ENCODE measurements at regions not wholly inside any gene's neighbourhood (a gene's known extent, or its start where the extent isn't known, plus 50 kb on each side); places are given as distances from the start of the nearest gene placed in this dataset.

GRCh38 chr5:159826351-159827214, 89.7 kb upstream of the ADRA1B start:
- peak; percentile 4 for DNase-seq

GRCh38 chr5:159827861-159828260, 88.4 kb upstream of the ADRA1B start:
- no peak for DNase-seq

DNA sequence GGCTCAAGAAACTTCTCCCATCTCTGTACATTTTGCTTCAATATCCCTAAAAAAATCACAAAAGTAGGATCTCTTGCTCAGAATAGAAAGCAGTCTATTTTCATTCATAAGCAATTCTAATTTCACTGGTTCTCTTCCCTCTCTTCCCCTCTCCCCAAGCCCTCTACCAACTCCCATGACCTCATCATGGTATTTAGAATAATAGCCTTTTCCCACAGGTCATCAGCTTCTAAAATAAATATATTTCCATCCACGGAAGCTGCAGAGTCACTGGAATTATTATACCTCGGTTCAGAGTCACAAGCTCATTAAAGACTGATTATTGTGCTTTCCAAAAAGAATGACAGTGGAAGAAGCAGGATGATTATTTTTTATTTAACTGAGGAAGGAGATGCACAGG, 84.2 kb upstream of the ADRA1B start:
- DNase-seq, result no peak

- no peak for DNase-seq
Observed at GRCh38 chr5:159833088-159833487, 83.2 kb upstream of the ADRA1B start.

- DNase-seq, result no peak
Observed at GRCh38 chr5:159833846-159834245, 82.4 kb upstream of the ADRA1B start.

GRCh38 chr5:159835548-159835947, 80.7 kb upstream of the ADRA1B start:
- DNase-seq, result no peak

DNA sequence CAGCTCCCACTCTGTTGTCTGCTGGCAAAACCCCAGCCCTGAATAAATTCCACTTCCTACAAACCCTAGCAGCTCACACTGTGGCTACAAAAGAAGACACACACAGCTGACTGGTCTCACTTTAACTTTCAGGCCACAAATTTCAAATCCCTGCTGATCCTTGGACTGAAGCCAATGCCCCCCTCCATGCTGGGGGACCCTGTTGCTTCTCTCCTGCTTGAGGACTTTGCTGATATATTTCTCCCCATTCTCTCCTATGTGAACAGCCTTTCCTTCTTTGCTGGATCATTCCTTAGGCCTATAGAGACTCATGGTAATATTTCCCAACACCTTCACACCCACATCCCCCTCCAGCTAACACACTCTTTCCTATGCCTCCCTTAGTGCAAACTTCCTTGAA, 79.6 kb upstream of the ADRA1B start:
- DNase-seq, result no peak

DNA sequence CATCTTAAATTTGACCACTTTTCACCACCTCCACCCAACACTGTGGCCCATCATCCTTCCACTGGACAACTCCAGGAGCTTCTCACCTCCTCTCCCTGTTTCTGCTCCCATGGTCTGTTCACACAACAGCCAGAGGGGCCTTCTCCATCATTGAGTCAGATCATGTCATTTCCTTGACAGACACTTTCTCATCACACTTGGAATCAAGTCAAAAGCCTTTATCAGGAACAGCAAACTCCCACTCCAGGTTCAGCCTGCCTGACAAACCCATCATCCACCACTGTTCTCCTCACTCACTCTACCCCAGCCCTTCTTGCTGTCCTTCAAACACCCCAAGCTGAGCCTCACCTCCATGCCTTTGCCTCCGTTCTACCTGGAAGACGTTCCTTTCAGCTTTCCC, 78.4 kb upstream of the ADRA1B start:
- DNase-seq, result no peak

DNA sequence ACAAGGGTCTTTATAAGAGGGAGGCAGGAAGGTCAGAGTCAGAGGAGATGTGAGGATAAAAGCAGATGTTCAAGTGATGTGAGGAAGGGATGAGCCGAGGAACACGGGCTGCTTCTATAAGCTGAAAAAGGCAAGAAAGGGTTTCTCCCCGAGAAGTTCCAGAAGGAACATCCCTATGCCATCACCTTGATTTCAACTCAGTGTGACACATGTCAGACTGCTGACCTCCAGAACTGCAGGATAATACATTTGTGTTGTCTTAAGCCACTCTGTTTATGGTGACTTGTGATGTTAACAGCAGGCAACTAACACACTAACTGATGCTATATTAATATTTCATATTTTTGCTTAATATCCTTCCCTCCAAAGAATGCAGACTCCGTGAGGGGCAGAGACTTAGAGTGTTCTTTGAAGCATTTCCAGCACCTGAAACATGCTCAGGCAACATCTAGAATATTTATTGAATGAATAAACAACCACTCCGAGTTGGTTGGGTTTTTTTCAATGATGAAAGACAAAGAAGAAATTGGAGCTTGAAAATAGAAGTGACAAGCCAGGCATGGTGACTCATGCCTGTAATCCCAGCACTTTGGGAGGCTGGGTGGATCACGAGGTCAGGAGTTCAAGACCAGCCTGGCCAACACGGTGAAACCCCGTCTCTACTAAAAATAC, 77.6 kb upstream of the ADRA1B start:
- DNase-seq, result no peak

DNA sequence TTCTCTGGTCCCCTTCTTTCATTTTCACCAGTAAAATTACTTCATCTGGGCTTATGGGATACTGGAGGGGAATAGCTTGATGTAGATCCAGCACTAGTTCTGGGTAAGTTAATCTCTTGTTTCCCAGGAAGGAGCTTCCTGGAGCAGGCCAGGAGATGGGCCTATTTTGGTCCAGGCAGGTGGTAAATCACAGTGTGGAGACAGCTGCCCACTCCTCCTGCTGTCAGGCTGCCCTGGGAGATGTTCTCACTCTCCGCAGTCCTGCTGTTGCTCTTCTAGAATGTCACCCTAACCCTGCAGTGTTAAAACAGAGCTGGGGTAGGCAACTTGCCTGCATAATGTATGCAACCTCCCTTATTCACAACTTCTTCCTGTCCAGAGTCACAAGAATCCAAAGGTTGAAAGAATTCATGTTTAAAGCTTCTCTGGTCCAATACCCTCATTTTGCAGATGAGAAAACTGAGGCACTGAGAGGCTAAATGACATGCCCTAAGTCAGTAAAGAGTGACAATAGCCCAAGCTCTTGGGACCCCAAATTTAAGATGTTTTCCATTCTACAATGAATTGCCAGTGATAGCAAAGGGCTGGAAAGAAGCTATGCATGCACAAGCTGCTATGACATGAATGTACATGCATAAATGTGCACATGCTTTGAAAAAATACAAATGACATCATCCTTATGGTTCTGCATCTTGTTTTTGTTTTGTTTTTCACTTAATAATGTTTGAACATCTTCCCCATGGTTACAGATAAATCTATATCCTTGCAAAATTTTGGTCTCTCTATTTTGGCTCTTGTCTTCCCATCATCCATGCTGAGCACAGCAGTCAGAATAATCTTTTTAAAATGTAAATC, 71.8 kb upstream of the ADRA1B start:
- no peak for DNase-seq

GRCh38 chr5:159849437-159850083, 66.7 kb upstream of the ADRA1B start:
- no peak for DNase-seq

GRCh38 chr5:159850160-159850559, 66.1 kb upstream of the ADRA1B start:
- no peak for DNase-seq

DNA sequence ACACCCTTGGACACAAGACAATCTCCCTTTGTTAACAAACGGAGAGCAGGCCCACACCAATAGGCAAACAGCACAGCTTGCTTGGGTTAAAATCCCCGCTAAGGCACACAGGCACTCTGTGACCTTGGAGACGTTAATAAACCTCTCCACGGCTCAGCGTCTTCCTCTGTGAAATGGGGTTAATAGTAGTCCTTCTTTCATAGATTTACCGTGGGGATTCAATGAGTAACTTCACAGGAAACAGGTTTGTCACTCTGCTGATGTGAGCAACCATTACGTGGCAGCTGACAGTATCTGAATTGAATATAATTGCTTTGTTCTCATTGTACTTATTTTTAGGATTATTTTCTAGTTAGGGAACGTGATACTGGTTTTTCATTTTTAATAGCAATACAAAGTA, 65.2 kb upstream of the ADRA1B start:
- DNase-seq, result no peak

DNA sequence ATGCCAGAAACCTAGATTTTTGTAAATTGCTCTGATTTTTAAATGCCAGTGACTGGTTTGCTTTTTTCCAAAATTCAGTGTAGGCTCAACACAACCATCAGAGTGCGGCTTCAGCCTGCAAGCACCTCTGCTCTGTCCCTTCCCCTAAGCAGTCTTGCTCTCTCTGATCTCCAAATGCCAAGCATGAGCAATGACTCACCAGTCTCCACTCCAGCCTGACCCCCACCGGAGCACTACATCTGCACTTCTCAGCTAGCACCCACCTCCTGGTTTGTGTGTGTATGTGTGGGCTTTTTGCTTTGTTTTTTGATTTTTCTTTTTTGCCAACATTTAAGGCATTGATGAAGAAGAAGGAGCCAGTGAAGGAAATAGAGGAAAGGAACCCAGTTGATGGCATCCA, 61.4 kb upstream of the ADRA1B start:
- DNase-seq, result no peak

GRCh38 chr5:159855476-159856191, 60.6 kb upstream of the ADRA1B start:
- no peak for DNase-seq

DNA sequence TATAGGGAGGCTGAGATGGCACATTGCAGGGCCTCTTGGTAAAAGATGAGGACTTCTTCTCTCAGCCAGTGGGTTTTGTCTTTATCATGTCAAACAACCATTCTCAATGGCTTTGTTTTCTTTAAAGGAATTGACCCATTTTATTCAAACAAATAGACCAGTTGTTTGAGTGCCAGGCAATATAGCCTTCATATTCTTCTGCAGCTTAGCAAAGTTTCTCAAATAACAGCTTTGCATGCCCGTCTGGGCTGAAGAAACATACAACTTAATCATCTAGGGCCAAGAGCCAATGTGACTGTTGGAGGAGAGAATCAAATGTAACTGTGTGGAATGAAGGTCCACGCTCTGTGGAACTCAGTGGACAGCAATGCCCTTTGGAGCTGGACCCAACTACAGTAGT, 57.4 kb upstream of the ADRA1B start:
- no peak for DNase-seq

GRCh38 chr5:159861086-159861485, 55.2 kb upstream of the ADRA1B start:
- no peak for DNase-seq

GRCh38 chr5:159864885-159865691, 51.2 kb upstream of the ADRA1B start:
- no peak for DNase-seq

- no peak for DNase-seq
Observed at GRCh38 chr5:159866093-159866492, 50.2 kb upstream of the ADRA1B start.
